Medulla oblongata (tissue), 1 donor: ENCODE measurements at regions not wholly inside any gene's neighbourhood (a gene's known extent, or its start where the extent isn't known, plus 50 kb on each side); places are given as distances from the start of the nearest gene placed in this dataset.
"Not testable (repeated sequence)": the region's sequence is repeated elsewhere in the genome, so short reads cannot be mapped to it uniquely, and the experiment has no call there.

Experiments
- DNase-seq: peaks from one replicate; pipeline ENCODE4 v3.0.0-alpha.2; 2015; ENCODE audit errors: extremely low spot score

GRCh38 chr20:54848984-54849538 lies 373.7 kb downstream of the DOK5 start:
- no peak for DNase-seq

GRCh38 chr20:54848262-54848661 lies 372.9 kb downstream of the DOK5 start:
- no peak for DNase-seq

DNA sequence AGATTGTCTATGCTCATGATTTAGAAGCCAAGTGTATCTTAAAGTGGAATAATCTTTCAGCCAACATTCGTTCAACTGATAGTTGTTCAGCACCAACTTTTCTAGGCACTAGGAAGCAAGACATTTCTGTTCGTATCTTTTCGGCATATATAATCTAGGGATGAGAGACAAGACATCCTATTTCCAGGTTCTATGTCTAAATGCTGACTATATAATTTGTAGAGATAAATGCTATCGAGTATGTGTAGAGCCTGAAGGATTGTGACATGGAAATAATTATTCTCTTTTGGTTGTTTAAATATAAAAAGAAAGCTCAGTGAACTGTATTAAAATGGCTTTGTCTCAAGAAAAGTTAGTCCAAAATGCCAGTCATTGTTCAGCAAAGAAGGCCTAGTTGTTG lies 371.6 kb downstream of the DOK5 start:
- no peak for DNase-seq

- DNase-seq = no peak
Observed at GRCh38 chr20:54844346-54844745, 369.0 kb downstream of the DOK5 start.

GRCh38 chr20:54843865-54844264 lies 368.5 kb downstream of the DOK5 start:
- no peak for DNase-seq

- DNase-seq = no peak
Observed at GRCh38 chr20:54843431-54843830, 368.0 kb downstream of the DOK5 start.

DNA sequence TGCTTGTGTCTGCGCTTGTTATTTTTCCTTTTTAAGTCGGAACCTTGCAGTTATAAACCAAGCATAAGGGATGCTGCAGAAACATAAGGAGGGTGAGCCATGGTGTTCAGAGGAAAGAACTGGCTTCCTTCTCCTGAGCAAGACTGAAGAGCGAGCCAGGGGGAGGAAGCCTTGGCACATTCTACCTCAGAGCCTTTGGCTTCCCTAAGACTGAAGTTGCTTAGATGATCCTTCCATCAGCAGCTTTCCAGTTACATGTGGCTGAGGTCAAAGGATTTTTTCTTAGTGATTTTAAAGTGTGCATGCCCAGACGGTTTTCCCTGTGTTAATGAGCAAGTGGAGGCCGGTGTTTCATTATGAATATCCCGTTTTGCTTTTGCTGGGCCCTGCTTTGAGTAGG lies 363.8 kb downstream of the DOK5 start:
- no peak for DNase-seq

- no peak for DNase-seq
Observed at GRCh38 chr20:54837226-54837625, 361.8 kb downstream of the DOK5 start.

- no peak for DNase-seq
Observed at GRCh38 chr20:54822386-54822785, 347.0 kb downstream of the DOK5 start.

- no peak for DNase-seq
Observed at GRCh38 chr20:54820392-54820791, 345.0 kb downstream of the DOK5 start.

DNA sequence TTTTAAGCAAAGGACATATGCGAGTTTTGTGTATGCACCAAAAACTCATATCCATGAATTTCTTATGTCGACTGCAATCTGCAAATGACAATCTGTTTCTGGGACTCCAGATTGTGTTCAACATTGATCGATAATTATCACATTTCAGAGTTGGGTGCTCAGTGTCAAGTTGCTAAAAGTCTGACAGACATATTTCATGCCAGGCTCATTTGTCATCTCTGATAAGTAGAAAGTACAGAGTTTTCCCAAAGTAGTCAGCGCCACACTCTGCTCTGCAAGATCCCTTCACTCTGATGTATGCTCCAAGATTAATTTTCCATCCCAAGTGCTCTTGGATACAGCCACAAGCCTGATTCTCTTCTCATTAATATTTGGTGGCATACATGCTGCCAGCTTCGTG lies 331.1 kb downstream of the DOK5 start:
- no peak for DNase-seq

GRCh38 chr20:54794874-54795273 lies 319.5 kb downstream of the DOK5 start:
- no peak for DNase-seq

- no peak for DNase-seq
Observed at GRCh38 chr20:54794110-54794509, 318.7 kb downstream of the DOK5 start.

GRCh38 chr20:54793291-54793992 lies 318.0 kb downstream of the DOK5 start:
- DNase-seq = no peak

DNA sequence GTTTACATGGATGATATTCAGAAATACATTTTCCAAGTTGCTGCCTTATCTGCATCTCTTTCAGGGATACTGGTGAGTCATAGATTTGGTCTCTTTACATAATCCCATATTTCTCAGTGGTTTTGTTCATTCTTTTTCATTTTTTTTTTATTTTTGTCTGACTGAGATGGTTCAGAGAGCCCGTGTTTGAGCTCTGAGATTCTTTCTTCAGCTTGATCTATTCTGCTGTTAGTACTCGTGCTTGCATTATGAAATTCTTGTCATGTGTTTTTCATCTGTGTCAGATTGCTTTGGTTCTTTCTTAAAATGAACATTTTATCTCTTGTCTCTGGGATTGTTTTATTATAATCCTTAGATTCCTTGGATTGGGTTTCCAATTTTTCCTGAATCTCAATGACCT lies 317.3 kb downstream of the DOK5 start:
- DNase-seq = no peak

GRCh38 chr20:54788260-54788659 lies 312.9 kb downstream of the DOK5 start:
- not testable (repeated sequence) for DNase-seq

DNA sequence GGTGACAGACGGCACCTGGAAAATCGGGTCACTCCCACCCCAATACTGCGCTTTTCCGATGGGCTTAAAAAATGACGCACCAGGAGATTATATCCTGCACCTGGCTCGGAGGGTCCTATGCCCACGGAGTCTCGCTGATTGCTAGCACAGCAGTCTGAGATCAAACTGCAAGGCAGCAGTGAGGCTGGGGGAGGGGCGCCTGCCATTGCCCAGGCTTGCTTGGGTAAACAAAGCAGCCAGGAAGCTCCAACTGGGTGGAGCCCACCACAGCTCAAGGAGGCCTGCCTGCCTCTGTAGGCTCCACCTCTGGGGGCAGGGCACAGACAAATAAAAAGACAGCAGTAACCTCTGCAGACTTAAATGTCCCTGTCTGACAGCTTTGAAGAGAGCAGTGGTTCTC lies 307.4 kb downstream of the DOK5 start:
- DNase-seq = not testable (repeated sequence)

DNA sequence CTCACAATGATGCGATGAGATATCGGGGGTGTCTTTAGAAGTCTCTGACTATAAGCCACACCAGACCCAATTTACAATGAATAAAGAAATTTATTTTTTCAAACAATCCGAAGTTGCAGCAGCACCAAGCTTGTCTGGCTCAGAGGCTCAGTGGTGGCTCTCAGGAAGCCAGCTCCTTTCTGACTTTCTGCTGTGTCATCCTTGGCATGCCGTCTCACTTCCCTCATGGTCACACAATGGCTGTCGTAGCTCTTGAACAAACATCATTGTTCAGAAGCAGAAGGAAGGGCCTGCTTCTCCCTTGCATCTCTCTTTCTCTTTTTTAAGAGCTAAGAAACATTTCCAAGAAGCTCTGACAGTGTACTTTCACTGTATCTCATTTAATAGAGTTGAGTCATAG lies 299.0 kb downstream of the DOK5 start:
- no peak for DNase-seq

DNA sequence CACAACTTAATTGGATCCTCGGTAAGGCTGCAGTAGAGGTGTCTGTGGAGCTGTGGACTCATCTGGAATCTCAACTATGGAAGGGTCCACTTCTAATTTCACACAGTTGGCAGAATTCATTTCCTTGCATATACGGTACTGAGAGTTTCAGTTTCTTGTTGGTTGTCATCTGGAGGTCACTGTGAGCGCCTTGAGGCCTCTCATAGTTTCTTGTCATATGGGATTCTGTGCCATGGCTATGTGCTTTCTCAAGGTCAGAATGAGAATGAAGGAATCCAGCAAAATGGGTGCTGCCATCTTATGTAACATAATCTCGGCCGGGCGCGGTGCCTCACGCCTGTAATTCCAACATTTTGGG lies 298.2 kb downstream of the DOK5 start:
- DNase-seq = no peak

- no peak for DNase-seq
Observed at GRCh38 chr20:54772893-54773642, 297.7 kb downstream of the DOK5 start.

DNA sequence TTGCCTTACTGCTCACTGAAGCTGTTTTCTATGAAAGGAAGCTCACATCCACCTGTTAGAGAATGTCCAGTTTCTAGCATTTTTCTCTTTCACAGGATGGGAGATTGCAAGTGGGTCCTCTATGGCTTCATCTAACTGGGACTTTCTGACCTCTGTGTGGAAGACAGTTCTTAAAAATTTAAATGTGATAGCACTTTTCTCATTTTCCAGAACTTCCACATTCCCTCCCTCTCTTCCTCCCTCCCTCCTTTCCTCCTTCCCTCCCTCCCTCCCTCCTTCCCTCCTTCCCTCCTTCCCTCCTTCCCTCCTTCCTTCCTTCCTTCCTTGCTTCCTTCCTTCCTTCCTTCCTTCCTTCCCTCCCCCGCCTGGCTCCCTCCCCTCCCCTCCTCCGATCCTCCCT lies 291.1 kb downstream of the DOK5 start:
- DNase-seq = no peak

- DNase-seq = no peak
Observed at GRCh38 chr20:54763366-54763765, 288.0 kb downstream of the DOK5 start.

GRCh38 chr20:54759589-54759988 lies 284.2 kb downstream of the DOK5 start:
- no peak for DNase-seq
